ENCODE measurements at regions not wholly inside any gene's neighbourhood (a gene's known extent, or its start where the extent isn't known, plus 50 kb on each side); places are given as distances from the start of the nearest gene placed in this dataset.

GRCh38 chr13:103236213-103236612, 170.0 kb upstream of the SLC10A2 start:
- no peaks in the 10 kb centered on the region for H4K20me1 ChIP-seq (ENCODE audit: insufficient read depth, poor library complexity, severe bottlenecking)
- no peak overlapping the region for H3K4me3 ChIP-seq
- H3K9me2 ChIP-seq (replicated peaks; ENCODE audit: insufficient read depth), result no peaks in the 10 kb centered on the region
- no peaks in the 10 kb centered on the region for H3K4me1 ChIP-seq (ENCODE audit: insufficient read depth)
- no peak overlapping the region for H2AFZ ChIP-seq
- 88% methylated on average over 2 of the region's 2 CpGs for WGBS (ENCODE audit: low lambda C conversion rate, missing lambda C conversion rate)
- no peak for TF ChIP-seq EZH2phosphoT487 (IDR thresholded peaks at IDR 0.05; ENCODE audit: low read depth, severe bottlenecking, unreplicated experiment)
- TF ChIP-seq EZH2 (IDR thresholded peaks at IDR 0.05; ENCODE audit: borderline replicate concordance), result no peak
- TF ChIP-seq CTCF (IDR thresholded peaks at IDR 0.05; ENCODE audit: poor library complexity), result no peak
- DNase-seq (ENCODE audit: low spot score), result no peak
- H3K4me2 ChIP-seq, result no peak overlapping the region
- H3K36me3 ChIP-seq (replicated peaks; ENCODE audit: insufficient read depth, low read depth), result no peaks in the 10 kb centered on the region
- no peak overlapping the region for H3K27ac ChIP-seq
- H3K9me3 ChIP-seq (ENCODE audit: low read depth), result no peaks in the 10 kb centered on the region
- H3K79me2 ChIP-seq, result no peaks in the 10 kb centered on the region
- H3K27me3 ChIP-seq, result no peaks in the 10 kb centered on the region

- H3K79me2 ChIP-seq, result no peaks in the 10 kb centered on the region
- no peaks in the 10 kb centered on the region for H3K9me2 ChIP-seq (replicated peaks; ENCODE audit: insufficient read depth)
- no peak overlapping the region for H3K4me3 ChIP-seq
- no peaks in the 10 kb centered on the region for H3K9me3 ChIP-seq (ENCODE audit: low read depth)
- no peak overlapping the region for H3K4me2 ChIP-seq
- no peak overlapping the region for H2AFZ ChIP-seq
- H3K4me1 ChIP-seq (ENCODE audit: insufficient read depth), result no peaks in the 10 kb centered on the region
- H4K20me1 ChIP-seq (ENCODE audit: insufficient read depth, poor library complexity, severe bottlenecking), result no peaks in the 10 kb centered on the region
- no peak for DNase-seq (ENCODE audit: low spot score)
- no peak overlapping the region for H3K27ac ChIP-seq
- H3K27me3 ChIP-seq, result no peaks in the 10 kb centered on the region
- 91% methylated on average over 1 of the region's 1 CpG for WGBS (ENCODE audit: low lambda C conversion rate, missing lambda C conversion rate)
- TF ChIP-seq EZH2 (IDR thresholded peaks at IDR 0.05; ENCODE audit: borderline replicate concordance) (no peak), EZH2phosphoT487 (IDR thresholded peaks at IDR 0.05; ENCODE audit: low read depth, severe bottlenecking, unreplicated experiment) (no peak), CTCF (IDR thresholded peaks at IDR 0.05; ENCODE audit: poor library complexity) (no peak)
- H3K36me3 ChIP-seq (replicated peaks; ENCODE audit: insufficient read depth, low read depth), result no peaks in the 10 kb centered on the region
Observed at GRCh38 chr13:103229674-103230073, 163.5 kb upstream of the SLC10A2 start.

GRCh38 chr13:103224804-103225203, 158.6 kb upstream of the SLC10A2 start:
- Histone ChIP-seq H4K20me1 (ENCODE audit: insufficient read depth, poor library complexity, severe bottlenecking) (no peaks in the 10 kb centered on the region), H3K79me2 (no peaks in the 10 kb centered on the region), H3K27ac (no peak overlapping the region), H3K9me3 (ENCODE audit: low read depth) (no peaks in the 10 kb centered on the region), H2AFZ (no peak overlapping the region), H3K36me3 (replicated peaks; ENCODE audit: insufficient read depth, low read depth) (no peaks in the 10 kb centered on the region), H3K27me3 (no peaks in the 10 kb centered on the region), H3K9me2 (replicated peaks; ENCODE audit: insufficient read depth) (no peaks in the 10 kb centered on the region), H3K4me3 (no peak overlapping the region), H3K4me1 (ENCODE audit: insufficient read depth) (no peaks in the 10 kb centered on the region), H3K4me2 (no peak overlapping the region)
- TF ChIP-seq EZH2phosphoT487 (IDR thresholded peaks at IDR 0.05; ENCODE audit: low read depth, severe bottlenecking, unreplicated experiment) (no peak), EZH2 (IDR thresholded peaks at IDR 0.05; ENCODE audit: borderline replicate concordance) (no peak), CTCF (IDR thresholded peaks at IDR 0.05; ENCODE audit: poor library complexity) (no peak)
- DNase-seq (ENCODE audit: low spot score), result no peak
- 88% methylated on average over 4 of the region's 4 CpGs for WGBS (ENCODE audit: low lambda C conversion rate, missing lambda C conversion rate)

GRCh38 chr13:103222683-103223082, 156.5 kb upstream of the SLC10A2 start:
- Histone ChIP-seq H3K9me2 (replicated peaks; ENCODE audit: insufficient read depth) (no peaks in the 10 kb centered on the region), H3K27me3 (no peaks in the 10 kb centered on the region), H2AFZ (no peak overlapping the region), H3K4me2 (no peak overlapping the region), H4K20me1 (ENCODE audit: insufficient read depth, poor library complexity, severe bottlenecking) (no peaks in the 10 kb centered on the region), H3K36me3 (replicated peaks; ENCODE audit: insufficient read depth, low read depth) (no peaks in the 10 kb centered on the region), H3K4me1 (ENCODE audit: insufficient read depth) (no peaks in the 10 kb centered on the region), H3K79me2 (no peaks in the 10 kb centered on the region), H3K4me3 (no peak overlapping the region), H3K27ac (no peak overlapping the region), H3K9me3 (ENCODE audit: low read depth) (no peaks in the 10 kb centered on the region)
- DNase-seq (ENCODE audit: low spot score), result no peak
- 91% methylated on average over 4 of the region's 4 CpGs for WGBS (ENCODE audit: low lambda C conversion rate, missing lambda C conversion rate)
- TF ChIP-seq EZH2 (IDR thresholded peaks at IDR 0.05; ENCODE audit: borderline replicate concordance), result no peak
- no peak for TF ChIP-seq EZH2phosphoT487 (IDR thresholded peaks at IDR 0.05; ENCODE audit: low read depth, severe bottlenecking, unreplicated experiment)
- TF ChIP-seq CTCF (IDR thresholded peaks at IDR 0.05; ENCODE audit: poor library complexity), result no peak

Data from hepatocyte (in vitro differentiated cells).